Loucy (cell line): ENCODE measurements at regions not wholly inside any gene's neighbourhood (a gene's known extent, or its start where the extent isn't known, plus 50 kb on each side); places are given as distances from the start of the nearest gene placed in this dataset.

Experiments
- H2AFZ ChIP-seq: fragments of 200-600 bp; sonication (generic); 2 replicates; pipeline ENCODE4 v1.6.0; 2016; ENCODE audit warnings: antibody characterized with exemption, mild to moderate bottlenecking, low read length, moderate library complexity
- H3F3A ChIP-seq: fragments of 200-600 bp; 2 replicates; pipeline ENCODE4 v1.6.0; 2016; ENCODE audit warnings: antibody characterized with exemption, low read depth, mild to moderate bottlenecking
- H3K27me3 ChIP-seq: fragments of 200-600 bp; sonication (generic); 2 replicates; pipeline ENCODE4 v1.6.1; 2014; ENCODE audit warnings: low read length, mild to moderate bottlenecking; ENCODE audit not compliant: insufficient read depth, poor library complexity, severe bottlenecking
- H3K36me3 ChIP-seq: fragments of 200-600 bp; sonication (generic); 2 replicates; pipeline ENCODE4 v1.6.1; 2016; ENCODE audit warnings: low read length; ENCODE audit not compliant: insufficient read depth
- H3K4me1 ChIP-seq: fragments of 200-600 bp; sonication (generic); 2 replicates; pipeline ENCODE4 v1.5.1; 2014; ENCODE audit warnings: low read length, mild to moderate bottlenecking; ENCODE audit not compliant: insufficient read depth, poor library complexity, severe bottlenecking
- H3K4me2 ChIP-seq: fragments of 200-600 bp; sonication (generic); 2 replicates; pipeline ENCODE4 v1.6.0; 2014; ENCODE audit warnings: antibody characterized with exemption, low read length, low read depth, mild to moderate bottlenecking; ENCODE audit not compliant: poor library complexity, severe bottlenecking
- H3K4me3 ChIP-seq: fragments of 200-600 bp; sonication (generic); 2 replicates; pipeline ENCODE4 v1.5.1; 2014; ENCODE audit warnings: low read length, mild to moderate bottlenecking, mixed read lengths; ENCODE audit not compliant: poor library complexity, severe bottlenecking
- H3K79me2 ChIP-seq: fragments of 200-600 bp; sonication (generic); 2 replicates; pipeline ENCODE4 v1.6.1; 2014; ENCODE audit warnings: low read length; ENCODE audit not compliant: insufficient read depth
- H3K9ac ChIP-seq: fragments of 200-600 bp; sonication (generic); 2 replicates; pipeline ENCODE4 v1.6.0; 2014; ENCODE audit warnings: mild to moderate bottlenecking, low read depth, low read length, moderate library complexity; ENCODE audit not compliant: poor library complexity, severe bottlenecking
- H3K9me2 ChIP-seq: fragments of 200-600 bp; sonication (generic); replicated peaks from 2 replicates; pipeline ENCODE4 v1.6.1; 2016; ENCODE audit warnings: low read depth, low read length, mixed read lengths
- H3K9me3 ChIP-seq: fragments of 200-600 bp; sonication (generic); 2 replicates; pipeline ENCODE4 v1.6.1; 2014; ENCODE audit warnings: mild to moderate bottlenecking, antibody characterized with exemption, low read length, low read depth; ENCODE audit not compliant: insufficient read depth
- H4K20me1 ChIP-seq: fragments of 200-600 bp; sonication (generic); 2 replicates; pipeline ENCODE4 v1.6.0; 2014; ENCODE audit warnings: antibody characterized with exemption, low read length, mild to moderate bottlenecking; ENCODE audit not compliant: insufficient read depth, poor library complexity, severe bottlenecking
- CTCF ChIP-seq: fragments of 200-600 bp; sonication (generic); conservative IDR thresholded peaks from 2 replicates; pipeline ENCODE4 v1.5.1; 2014; ENCODE audit warnings: mild to moderate bottlenecking, antibody characterized with exemption, low read length
- EZH2phosphoT487 ChIP-seq: fragments of 200-600 bp; IDR thresholded peaks from 2 replicates; pipeline ENCODE4 v1.6.1; 2018; ENCODE audit warnings: antibody characterized with exemption, mild to moderate bottlenecking, moderate library complexity, borderline replicate concordance

- Histone ChIP-seq H3K79me2 (no peaks in the 10 kb centered on the region), H3K4me3 (no peak overlapping the region), H4K20me1 (no peaks in the 10 kb centered on the region), H2AFZ (no peak overlapping the region), H3F3A (no peaks in the 10 kb centered on the region), H3K4me2 (no peak overlapping the region), H3K4me1 (no peaks in the 10 kb centered on the region), H3K9ac (no peak overlapping the region), H3K9me3 (no peaks in the 10 kb centered on the region), H3K9me2 (no peaks in the 10 kb centered on the region), H3K36me3 (no peaks in the 10 kb centered on the region), H3K27me3 (no peaks in the 10 kb centered on the region)
- TF ChIP-seq EZH2phosphoT487 (no peak), CTCF (no peak)
These were observed 1126.6 kb downstream of the NAALADL2 start for GRCh38 chr3:175985781-175986180.

GRCh38 chr3:175983379-175983778, 1124.2 kb downstream of the NAALADL2 start:
- no peaks in the 10 kb centered on the region for H3K27me3 ChIP-seq
- H3K4me1 ChIP-seq, result no peaks in the 10 kb centered on the region
- H3F3A ChIP-seq, result no peaks in the 10 kb centered on the region
- TF ChIP-seq CTCF (no peak), EZH2phosphoT487 (no peak)
- no peaks in the 10 kb centered on the region for H3K9me2 ChIP-seq
- no peak overlapping the region for H3K4me2 ChIP-seq
- H3K36me3 ChIP-seq, result no peaks in the 10 kb centered on the region
- H3K9me3 ChIP-seq, result no peaks in the 10 kb centered on the region
- no peaks in the 10 kb centered on the region for H4K20me1 ChIP-seq
- H3K4me3 ChIP-seq, result no peak overlapping the region
- no peak overlapping the region for H3K9ac ChIP-seq
- no peak overlapping the region for H2AFZ ChIP-seq
- no peaks in the 10 kb centered on the region for H3K79me2 ChIP-seq

GRCh38 chr3:175980486-175981090, 1121.5 kb downstream of the NAALADL2 start:
- no peaks in the 10 kb centered on the region for H3K4me1 ChIP-seq
- no peaks in the 10 kb centered on the region for H3K36me3 ChIP-seq
- H2AFZ ChIP-seq, result no peak overlapping the region
- H3K9me3 ChIP-seq, result no peaks in the 10 kb centered on the region
- no peaks in the 10 kb centered on the region for H3K9me2 ChIP-seq
- no peaks in the 10 kb centered on the region for H3K27me3 ChIP-seq
- no peak overlapping the region for H3K9ac ChIP-seq
- no peak overlapping the region for H3K4me2 ChIP-seq
- no peaks in the 10 kb centered on the region for H3F3A ChIP-seq
- TF ChIP-seq CTCF (no peak), EZH2phosphoT487 (no peak)
- H4K20me1 ChIP-seq, result no peaks in the 10 kb centered on the region
- no peak overlapping the region for H3K4me3 ChIP-seq
- H3K79me2 ChIP-seq, result no peaks in the 10 kb centered on the region
